ENCODE measurements at regions not wholly inside any gene's neighbourhood (a gene's known extent, or its start where the extent isn't known, plus 50 kb on each side); places are given as distances from the start of the nearest gene placed in this dataset.

DNA sequence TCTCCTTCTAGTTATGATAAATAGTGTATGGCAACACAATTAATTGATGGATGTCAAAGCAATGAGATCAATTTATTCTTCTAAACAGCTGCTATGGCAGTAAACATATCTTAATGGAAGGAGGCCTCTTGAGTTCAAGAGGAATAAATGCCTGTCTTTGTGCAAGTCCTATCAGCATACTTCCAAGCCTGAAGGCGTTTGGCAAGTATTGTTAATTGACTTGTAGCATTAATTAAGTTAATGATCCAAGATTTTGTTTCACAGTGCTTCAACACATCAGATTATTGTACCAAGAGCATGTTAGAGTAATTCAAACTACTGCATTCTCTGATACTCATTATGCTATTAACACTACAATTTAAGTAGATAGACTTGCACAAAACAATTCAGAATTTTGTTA, 144.8 kb downstream of the FAT4 start:
- Histone ChIP-seq H3K4me3 (replicated peaks; ENCODE audit: insufficient read depth, low read length) (no peak overlapping the region), H3K27me3 (ENCODE audit: insufficient read depth, poor library complexity, severe bottlenecking) (no peaks in the 10 kb centered on the region), H3K27ac (replicated peaks) (no peak overlapping the region)
- no peak for DNase-seq (ENCODE audit: low read depth in 1 of 2, low spot score in 1 of 2)
- TF ChIP-seq, protein P1, sequence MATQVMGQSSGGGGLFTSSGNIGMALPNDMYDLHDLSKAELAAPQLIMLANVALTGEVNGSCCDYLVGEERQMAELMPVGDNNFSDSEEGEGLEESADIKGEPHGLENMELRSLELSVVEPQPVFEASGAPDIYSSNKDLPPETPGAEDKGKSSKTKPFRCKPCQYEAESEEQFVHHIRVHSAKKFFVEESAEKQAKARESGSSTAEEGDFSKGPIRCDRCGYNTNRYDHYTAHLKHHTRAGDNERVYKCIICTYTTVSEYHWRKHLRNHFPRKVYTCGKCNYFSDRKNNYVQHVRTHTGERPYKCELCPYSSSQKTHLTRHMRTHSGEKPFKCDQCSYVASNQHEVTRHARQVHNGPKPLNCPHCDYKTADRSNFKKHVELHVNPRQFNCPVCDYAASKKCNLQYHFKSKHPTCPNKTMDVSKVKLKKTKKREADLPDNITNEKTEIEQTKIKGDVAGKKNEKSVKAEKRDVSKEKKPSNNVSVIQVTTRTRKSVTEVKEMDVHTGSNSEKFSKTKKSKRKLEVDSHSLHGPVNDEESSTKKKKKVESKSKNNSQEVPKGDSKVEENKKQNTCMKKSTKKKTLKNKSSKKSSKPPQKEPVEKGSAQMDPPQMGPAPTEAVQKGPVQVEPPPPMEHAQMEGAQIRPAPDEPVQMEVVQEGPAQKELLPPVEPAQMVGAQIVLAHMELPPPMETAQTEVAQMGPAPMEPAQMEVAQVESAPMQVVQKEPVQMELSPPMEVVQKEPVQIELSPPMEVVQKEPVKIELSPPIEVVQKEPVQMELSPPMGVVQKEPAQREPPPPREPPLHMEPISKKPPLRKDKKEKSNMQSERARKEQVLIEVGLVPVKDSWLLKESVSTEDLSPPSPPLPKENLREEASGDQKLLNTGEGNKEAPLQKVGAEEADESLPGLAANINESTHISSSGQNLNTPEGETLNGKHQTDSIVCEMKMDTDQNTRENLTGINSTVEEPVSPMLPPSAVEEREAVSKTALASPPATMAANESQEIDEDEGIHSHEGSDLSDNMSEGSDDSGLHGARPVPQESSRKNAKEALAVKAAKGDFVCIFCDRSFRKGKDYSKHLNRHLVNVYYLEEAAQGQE (IDR thresholded peaks at IDR 0.05; ENCODE audit: insufficient replicate concordance, low read depth) = no peak
- TF ChIP-seq POLR2AphosphoS5 (IDR thresholded peaks at IDR 0.05; ENCODE audit: low read depth) (no peak), SPI1 (IDR thresholded peaks at IDR 0.05; ENCODE audit: borderline replicate concordance, low read depth) (no peak), GABPA (IDR thresholded peaks at IDR 0.05; ENCODE audit: low read depth) (no peak)
- TF ChIP-seq, protein P2, sequence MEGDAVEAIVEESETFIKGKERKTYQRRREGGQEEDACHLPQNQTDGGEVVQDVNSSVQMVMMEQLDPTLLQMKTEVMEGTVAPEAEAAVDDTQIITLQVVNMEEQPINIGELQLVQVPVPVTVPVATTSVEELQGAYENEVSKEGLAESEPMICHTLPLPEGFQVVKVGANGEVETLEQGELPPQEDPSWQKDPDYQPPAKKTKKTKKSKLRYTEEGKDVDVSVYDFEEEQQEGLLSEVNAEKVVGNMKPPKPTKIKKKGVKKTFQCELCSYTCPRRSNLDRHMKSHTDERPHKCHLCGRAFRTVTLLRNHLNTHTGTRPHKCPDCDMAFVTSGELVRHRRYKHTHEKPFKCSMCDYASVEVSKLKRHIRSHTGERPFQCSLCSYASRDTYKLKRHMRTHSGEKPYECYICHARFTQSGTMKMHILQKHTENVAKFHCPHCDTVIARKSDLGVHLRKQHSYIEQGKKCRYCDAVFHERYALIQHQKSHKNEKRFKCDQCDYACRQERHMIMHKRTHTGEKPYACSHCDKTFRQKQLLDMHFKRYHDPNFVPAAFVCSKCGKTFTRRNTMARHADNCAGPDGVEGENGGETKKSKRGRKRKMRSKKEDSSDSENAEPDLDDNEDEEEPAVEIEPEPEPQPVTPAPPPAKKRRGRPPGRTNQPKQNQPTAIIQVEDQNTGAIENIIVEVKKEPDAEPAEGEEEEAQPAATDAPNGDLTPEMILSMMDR (IDR thresholded peaks at IDR 0.05; ENCODE audit: insufficient read depth, low read length) = no peak

- Histone ChIP-seq H3K27me3 (ENCODE audit: insufficient read depth, poor library complexity, severe bottlenecking) (no peaks in the 10 kb centered on the region), H3K27ac (replicated peaks) (no peak overlapping the region), H3K4me3 (replicated peaks; ENCODE audit: insufficient read depth, low read length) (no peak overlapping the region)
- no peak for DNase-seq (ENCODE audit: low read depth in 1 of 2, low spot score in 1 of 2)
- TF ChIP-seq GABPA (IDR thresholded peaks at IDR 0.05; ENCODE audit: low read depth) = no peak
- no peak for TF ChIP-seq POLR2AphosphoS5 (IDR thresholded peaks at IDR 0.05; ENCODE audit: low read depth)
- TF ChIP-seq, protein P2 (IDR thresholded peaks at IDR 0.05; ENCODE audit: insufficient read depth, low read length) = no peak
- no peak for TF ChIP-seq SPI1 (IDR thresholded peaks at IDR 0.05; ENCODE audit: borderline replicate concordance, low read depth)
- TF ChIP-seq, protein P1 (IDR thresholded peaks at IDR 0.05; ENCODE audit: insufficient replicate concordance, low read depth) = no peak
These were observed 147.1 kb downstream of the FAT4 start for GRCh38 chr4:125461676-125462363.

DNA sequence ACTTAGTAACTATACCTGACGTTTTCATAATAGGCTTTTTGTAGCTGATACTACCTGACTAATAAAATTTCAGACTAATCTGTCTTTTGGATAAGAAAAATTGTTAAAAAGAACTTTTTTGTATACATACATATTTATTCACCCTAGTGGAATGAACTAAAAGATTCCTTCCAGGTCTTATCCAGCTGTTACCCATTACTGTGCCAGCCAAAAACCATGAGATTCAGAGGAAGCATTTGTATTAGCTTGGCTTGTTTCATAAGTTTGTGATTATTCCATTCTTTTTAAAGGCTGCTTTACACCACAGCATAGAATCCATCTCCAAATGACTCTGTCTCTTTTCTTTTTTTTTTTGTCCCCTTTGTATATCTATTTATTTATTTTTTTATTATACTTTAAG, 149.4 kb downstream of the FAT4 start:
- H3K27ac ChIP-seq (replicated peaks) = no peak overlapping the region
- no peak for DNase-seq (ENCODE audit: low read depth in 1 of 2, low spot score in 1 of 2)

More for the DNA sequence above, 149.4 kb downstream of the FAT4 start:
- H3K4me3 ChIP-seq (replicated peaks; ENCODE audit: insufficient read depth, low read length) = no peak overlapping the region
- TF ChIP-seq, protein P1 (IDR thresholded peaks at IDR 0.05; ENCODE audit: insufficient replicate concordance, low read depth) = no peak
- TF ChIP-seq, protein P2 (IDR thresholded peaks at IDR 0.05; ENCODE audit: insufficient read depth, low read length) = no peak
- no peak for TF ChIP-seq SPI1 (IDR thresholded peaks at IDR 0.05; ENCODE audit: borderline replicate concordance, low read depth)
- TF ChIP-seq GABPA (IDR thresholded peaks at IDR 0.05; ENCODE audit: low read depth) = no peak
- TF ChIP-seq POLR2AphosphoS5 (IDR thresholded peaks at IDR 0.05; ENCODE audit: low read depth) = no peak
- no peaks in the 10 kb centered on the region for H3K27me3 ChIP-seq (ENCODE audit: insufficient read depth, poor library complexity, severe bottlenecking)

Measured in HL-60 (cell line).